HG02943 (cell line): ENCODE measurements at regions not wholly inside any gene's neighbourhood (a gene's known extent, or its start where the extent isn't known, plus 50 kb on each side); places are given as distances from the start of the nearest gene placed in this dataset.
A peak's percentile ranks its signal among the peaks of the same experiment; 100 is the strongest.
"Not testable (repeated sequence)": the region's sequence is repeated elsewhere in the genome, so short reads cannot be mapped to it uniquely, and the experiment has no call there.

ENCODE experiments used
- ATAC-seq: cut with Tn5 transposase; IDR thresholded peaks from one replicate; pipeline ENCODE4 v1.9.1; 2021; ENCODE audit warnings: mild to moderate bottlenecking, low read depth, moderate library complexity; ENCODE audit not compliant: unreplicated experiment

GRCh38 chr2:75390169-75390568 is 170.6 kb downstream of the EVA1A start:
- no peak for ATAC-seq

GRCh38 chr2:75389271-75389670 is 171.5 kb downstream of the EVA1A start:
- ATAC-seq, result no peak

DNA sequence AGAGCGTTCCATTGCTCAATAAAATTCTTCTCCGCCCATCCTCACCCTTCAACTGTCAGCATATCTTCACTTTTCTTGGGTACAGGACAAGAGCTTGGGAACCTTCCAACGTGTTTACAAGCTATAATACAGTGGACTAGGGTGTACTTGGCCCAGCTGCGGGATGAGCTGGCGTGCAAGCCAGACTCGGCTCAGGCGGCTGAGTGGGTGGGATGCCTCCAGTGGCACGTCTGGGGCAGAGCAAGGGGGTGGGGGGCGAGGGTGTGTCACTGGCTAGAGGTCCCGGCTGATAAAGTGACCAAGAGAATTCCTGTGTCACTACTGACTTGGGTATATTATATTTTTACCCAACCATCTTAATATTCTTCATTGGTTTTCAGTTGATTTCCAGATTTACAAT is 179.7 kb downstream of the EVA1A start:
- no peak for ATAC-seq

- no peak for ATAC-seq
Observed at GRCh38 chr2:75379476-75380210, 180.3 kb upstream of the TACR1 start.

- ATAC-seq, result no peak
Observed at GRCh38 chr2:75375646-75376582, 176.6 kb upstream of the TACR1 start.

DNA sequence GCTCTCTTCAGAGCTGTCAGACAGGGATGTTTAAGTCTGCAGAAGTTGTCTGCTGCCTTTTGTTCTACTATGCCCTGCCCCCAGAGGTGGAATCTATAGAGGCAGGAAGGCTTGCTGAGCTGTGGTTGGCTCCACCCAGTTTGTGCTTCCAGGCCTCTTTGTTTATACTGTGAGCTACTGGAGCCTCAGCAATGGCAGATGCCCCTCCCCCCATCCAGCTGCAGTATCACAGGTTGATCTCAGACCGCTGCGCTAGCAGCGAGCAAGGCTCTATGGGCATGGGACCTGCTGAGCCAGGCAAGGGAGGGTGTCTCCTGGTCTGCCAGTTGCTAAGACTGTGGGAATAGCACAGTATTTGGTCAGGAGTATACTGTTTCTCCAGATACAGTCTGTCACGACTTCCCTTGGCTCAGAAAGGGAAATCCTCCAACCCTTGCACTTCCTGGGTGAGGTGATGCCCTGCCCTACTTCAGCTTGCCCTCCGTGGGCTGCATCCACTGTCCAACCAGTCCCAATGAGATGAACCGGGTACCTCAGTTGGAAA is 175.2 kb upstream of the TACR1 start:
- ATAC-seq, result not testable (repeated sequence)

DNA sequence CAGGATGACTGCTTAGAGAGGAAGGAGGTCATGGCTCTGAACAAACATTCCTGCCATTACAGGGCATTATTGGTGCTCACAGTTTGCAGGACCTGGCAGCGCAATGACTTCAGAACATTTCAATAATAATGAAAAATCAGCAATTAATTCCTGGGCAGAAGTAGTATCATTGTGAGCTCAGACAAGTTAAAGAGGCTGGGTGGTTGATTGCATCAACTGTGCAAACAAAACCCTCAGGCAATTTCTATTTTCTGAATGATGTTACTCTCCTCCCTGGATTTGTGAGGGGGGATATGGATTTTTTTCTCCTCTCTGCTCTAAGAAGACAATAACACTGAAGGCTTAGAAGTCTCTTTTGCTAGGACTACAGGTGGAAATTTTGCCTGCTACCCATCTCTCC is 168.1 kb upstream of the TACR1 start:
- ATAC-seq, result no peak

DNA sequence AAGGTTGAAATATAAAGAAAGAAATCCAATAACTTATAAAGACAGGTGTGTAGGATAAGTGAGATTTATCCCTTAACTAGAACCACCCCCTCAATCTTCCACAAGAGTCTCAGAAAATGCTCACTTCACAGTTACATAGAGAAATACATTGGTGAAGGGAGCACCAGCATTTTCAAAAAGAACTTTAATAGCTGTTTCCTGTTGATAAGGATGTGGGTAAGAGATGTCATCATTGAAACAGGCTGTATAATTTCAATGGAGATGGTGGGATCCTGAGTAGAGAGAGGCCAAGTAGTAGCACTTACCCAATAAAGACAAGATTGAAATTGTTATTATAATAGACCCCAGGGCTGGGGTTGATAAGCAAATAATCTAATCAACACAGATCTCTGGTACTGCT is 162.2 kb upstream of the TACR1 start:
- no peak for ATAC-seq

DNA sequence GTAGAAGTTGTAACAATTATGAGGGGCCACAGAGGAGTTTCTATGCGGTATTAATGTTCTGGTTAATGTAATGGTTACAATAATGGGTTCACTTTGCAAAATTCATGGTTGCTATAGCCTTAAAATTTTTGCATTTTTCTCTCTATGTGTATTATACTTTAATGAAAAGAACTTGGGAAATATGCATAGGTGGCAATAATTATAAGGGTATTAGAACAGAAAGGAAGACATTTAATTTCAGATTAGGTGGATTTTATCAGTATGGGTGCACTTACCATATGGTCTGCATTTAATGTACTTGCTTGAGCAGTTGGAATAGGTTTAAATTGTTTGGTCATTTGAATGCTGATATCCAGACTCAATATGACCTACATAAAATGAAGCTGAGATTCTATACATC is 161.6 kb upstream of the TACR1 start:
- ATAC-seq, result no peak

DNA sequence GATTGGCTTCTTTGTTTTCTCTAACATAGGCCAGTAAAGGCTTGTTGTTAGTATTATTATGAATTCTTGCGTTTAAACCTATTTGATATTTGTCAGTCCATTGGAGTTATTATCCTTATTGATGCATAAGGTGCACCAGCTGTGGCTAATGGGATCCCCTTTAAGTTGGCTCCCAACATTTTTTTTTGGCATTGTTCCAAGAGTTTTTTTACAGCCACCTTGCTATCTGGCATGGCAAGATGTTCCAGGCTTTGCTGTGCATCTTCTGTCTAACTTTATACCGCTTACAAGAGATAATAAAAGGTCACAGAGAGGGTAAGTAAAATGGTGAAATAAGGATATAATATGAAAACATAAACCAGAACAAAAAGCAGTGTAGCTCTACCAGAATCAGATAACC is 157.5 kb upstream of the TACR1 start:
- no peak for ATAC-seq

DNA sequence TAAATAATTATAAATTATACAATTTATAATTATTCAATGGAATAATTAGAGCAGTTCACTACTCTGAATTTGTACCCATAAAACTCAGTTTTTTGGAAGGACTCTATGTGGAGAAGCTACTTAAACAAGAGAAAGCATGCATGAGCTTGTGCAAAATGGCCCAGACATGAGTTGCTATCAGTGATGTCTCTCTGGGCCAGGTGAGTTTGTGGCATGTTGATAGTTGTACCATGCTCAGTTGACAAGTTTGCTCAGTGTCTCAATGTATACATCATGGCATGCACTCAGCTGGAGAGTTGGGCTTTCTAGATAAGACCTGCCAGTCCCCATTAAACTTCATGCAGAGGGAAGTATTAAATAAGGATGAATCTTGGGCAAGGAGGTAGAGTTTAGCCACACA is 153.8 kb upstream of the TACR1 start:
- ATAC-seq, result no peak

DNA sequence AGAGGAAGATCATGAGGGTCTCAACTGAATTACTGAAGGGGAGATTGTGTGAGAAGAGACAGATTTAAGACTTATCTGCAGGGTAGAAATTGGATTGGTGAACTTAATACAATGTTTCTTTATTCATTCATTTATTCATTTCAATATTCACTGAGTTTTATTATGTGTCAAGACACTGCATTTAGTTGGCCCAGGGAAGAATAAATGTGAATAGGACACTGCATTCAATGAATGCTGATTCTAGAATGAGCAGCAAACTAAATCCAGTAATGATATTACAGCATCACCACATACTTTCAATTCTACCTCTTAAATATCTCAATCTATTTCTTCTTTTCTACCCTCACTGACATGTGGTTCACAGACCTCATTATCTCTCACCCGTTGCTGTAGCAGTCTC is 149.0 kb upstream of the TACR1 start:
- ATAC-seq, result no peak

DNA sequence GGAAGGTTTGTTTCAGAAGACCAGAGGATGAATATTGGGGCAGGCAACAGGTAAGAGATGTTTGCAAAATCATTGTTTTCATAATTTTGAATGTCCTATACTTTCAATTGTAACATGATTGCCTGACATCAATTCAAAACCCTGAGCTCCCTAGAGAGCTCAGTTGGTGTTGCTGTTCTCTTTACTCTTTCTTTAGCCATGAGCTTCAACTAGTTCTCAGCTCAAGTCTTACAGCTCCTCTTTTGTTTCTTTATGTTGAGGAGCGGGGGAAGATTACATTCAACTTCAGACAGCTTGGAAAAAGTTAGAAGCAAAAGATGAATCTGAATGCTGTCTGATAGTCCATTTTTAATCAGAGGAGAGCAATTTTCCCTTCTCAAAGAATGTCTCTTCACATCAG is 144.8 kb upstream of the TACR1 start:
- no peak for ATAC-seq

GRCh38 chr2:75342504-75343175 is 143.3 kb upstream of the TACR1 start:
- peak; percentile 61 for ATAC-seq

DNA sequence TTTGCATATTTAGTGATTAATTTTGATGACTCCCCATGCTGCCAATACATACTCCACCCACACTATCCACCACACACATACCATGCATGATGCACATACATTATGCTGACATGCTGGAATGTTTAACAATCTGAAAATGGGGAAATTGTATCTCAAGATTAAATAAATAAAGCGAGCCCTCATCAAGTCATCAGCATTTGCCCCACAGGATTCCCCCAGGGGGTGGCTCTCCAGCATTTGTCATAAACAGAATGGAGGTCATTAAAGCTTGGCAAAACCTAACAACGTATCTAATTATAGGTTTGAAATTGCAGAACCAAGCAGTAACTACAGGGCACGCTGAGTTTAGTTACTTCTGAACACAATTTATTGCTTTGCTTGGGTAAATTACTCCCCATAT is 141.2 kb upstream of the TACR1 start:
- ATAC-seq, result no peak

DNA sequence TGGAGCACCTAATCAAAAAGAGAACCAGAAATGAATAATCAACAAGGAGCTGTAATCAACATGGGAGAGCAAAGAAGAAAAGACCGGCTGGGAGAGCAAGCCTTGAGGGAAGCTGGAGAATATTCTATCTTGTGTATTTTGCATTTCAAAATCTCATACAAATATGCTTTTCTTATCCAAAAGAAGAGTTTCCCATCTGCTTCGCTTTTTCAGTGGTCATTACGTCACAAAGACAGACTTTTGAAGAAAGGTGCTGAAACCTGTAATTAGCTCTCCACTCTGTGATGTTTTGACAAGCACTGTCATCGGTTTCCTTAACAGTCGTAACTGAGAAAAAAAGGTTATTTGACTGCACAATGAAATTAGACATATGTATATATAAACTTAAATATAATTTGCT is 139.1 kb upstream of the TACR1 start:
- no peak for ATAC-seq

GRCh38 chr2:75337619-75338018 is 138.3 kb upstream of the TACR1 start:
- no peak for ATAC-seq

DNA sequence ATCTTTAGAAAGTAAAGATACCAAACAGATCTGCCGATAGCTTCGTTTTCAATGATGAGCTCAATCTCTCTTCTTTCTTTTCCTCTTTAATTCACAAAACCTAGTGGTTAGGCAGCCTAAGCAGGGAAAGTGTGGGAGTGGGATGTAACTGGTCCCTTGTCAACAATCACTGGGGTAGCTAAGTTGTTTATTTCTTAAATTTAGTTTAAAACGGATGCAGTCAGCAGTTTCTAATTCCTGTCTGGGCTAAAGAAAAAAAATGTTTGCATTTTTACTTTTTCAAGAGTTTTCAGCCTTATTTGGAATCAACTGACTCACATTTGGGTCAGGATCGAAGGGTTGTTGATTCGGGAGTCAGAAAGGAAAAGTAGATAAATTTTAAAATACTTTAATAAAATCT is 137.7 kb upstream of the TACR1 start:
- ATAC-seq, result no peak

DNA sequence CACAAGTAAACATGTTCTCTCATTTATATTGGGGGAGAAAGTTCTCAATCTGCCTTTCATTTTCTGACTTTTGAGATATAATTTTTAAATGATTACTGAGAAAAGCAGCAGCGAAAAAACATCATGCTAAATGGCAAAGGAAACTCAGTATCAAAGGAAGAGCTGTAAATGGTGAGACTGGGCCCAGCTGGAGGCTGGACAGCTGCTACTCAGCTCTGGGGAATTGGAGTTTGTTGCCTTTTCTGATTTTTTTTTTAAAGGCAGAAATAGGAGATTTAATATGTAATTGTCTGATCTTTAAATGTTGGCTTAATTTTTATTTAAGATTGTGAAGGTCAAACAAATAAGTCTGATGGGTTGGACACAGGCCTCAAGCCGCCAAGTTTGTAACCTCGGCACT is 137.1 kb upstream of the TACR1 start:
- ATAC-seq, result no peak

- ATAC-seq, result no peak
Observed at GRCh38 chr2:75334076-75334475, 134.8 kb upstream of the TACR1 start.

DNA sequence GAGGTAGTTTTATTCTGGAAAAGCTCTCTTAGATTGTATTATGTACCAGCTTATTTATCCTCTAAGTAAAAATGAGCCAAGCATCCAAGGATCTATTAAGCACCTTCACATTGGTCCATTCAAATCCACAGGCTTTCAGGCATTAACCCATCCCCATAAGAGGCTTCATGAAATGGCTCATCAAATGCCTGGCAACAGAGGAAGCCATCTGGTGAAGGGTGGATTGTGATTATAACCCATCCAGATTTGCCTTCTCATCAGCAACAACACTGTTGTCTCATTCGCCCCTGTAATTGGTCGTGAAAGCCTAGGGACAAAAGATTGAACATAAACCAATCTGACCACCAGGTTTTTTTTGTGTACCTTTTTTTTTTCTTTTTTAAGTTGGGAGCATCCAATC is 134.3 kb upstream of the TACR1 start:
- ATAC-seq, result no peak
